ENCODE measurements at regions not wholly inside any gene's neighbourhood (a gene's known extent, or its start where the extent isn't known, plus 50 kb on each side); places are given as distances from the start of the nearest gene placed in this dataset.

GRCh38 chr3:84825817-84826216 is 133.0 kb upstream of the CADM2 start:
- in situ Hi-C loops (cut with MboI; ENCODE audit: low sequenced_read_pairs): no loop called here

GRCh38 chr3:84830476-84830875 is 128.3 kb upstream of the CADM2 start:
- in situ Hi-C loops (cut with MboI; ENCODE audit: low sequenced_read_pairs): no loop called here

- in situ Hi-C loops (cut with MboI; ENCODE audit: low sequenced_read_pairs): no loop called here
Observed at GRCh38 chr3:84835366-84835765, 123.4 kb upstream of the CADM2 start.

GRCh38 chr3:84836961-84837360 is 121.8 kb upstream of the CADM2 start:
- in situ Hi-C loops (cut with MboI; ENCODE audit: low sequenced_read_pairs): no loop called here

GRCh38 chr3:84877092-84877491 is 81.7 kb upstream of the CADM2 start:
- in situ Hi-C loops (cut with MboI; ENCODE audit: low sequenced_read_pairs): no loop called here

- in situ Hi-C loops (cut with MboI; ENCODE audit: low sequenced_read_pairs): no loop called here
Observed at GRCh38 chr3:84881288-84881687, 77.5 kb upstream of the CADM2 start.

- in situ Hi-C loops (cut with MboI; ENCODE audit: low sequenced_read_pairs): no loop called here
Observed at GRCh38 chr3:84885199-84885882, 73.4 kb upstream of the CADM2 start.

- in situ Hi-C loops (cut with MboI; ENCODE audit: low sequenced_read_pairs): no loop called here
Observed at GRCh38 chr3:84891851-84892250, 66.9 kb upstream of the CADM2 start.

- in situ Hi-C loops (cut with MboI; ENCODE audit: low sequenced_read_pairs): no loop called here
Observed at GRCh38 chr3:84893211-84893610, 65.6 kb upstream of the CADM2 start.

GRCh38 chr3:84904212-84904611 is 54.6 kb upstream of the CADM2 start:
- in situ Hi-C loops (cut with MboI; ENCODE audit: low sequenced_read_pairs): no loop called here

- in situ Hi-C loops (cut with MboI; ENCODE audit: low sequenced_read_pairs): no loop called here
Observed at GRCh38 chr3:84904816-84905555, 53.8 kb upstream of the CADM2 start.

- in situ Hi-C loops (cut with MboI; ENCODE audit: low sequenced_read_pairs): no loop called here
Observed at GRCh38 chr3:84905556-84905920, 53.3 kb upstream of the CADM2 start.

- in situ Hi-C loops (cut with MboI; ENCODE audit: low sequenced_read_pairs): no loop called here
Observed at GRCh38 chr3:84906065-84906464, 52.7 kb upstream of the CADM2 start.

All from HL-60/S4 treated with retinoic acid at 250 ng/mL for 4 days and 3 days (cell line).